WTC11 (cell line): ENCODE measurements at regions not wholly inside any gene's neighbourhood (a gene's known extent, or its start where the extent isn't known, plus 50 kb on each side); places are given as distances from the start of the nearest gene placed in this dataset.

ENCODE experiments used
- ATAC-seq: fragments of 200-7000 bp; cut with Tn5 transposase; 2 replicates; pipeline ENCODE4 v1.10.0; 2021; ENCODE audit warnings: mild to moderate bottlenecking, moderate library complexity
- CTCF ChIA-PET: fragments of 300-600 bp; sonication (Branson Sonifier 250); formaldehyde crosslinking; loops from one replicate; lab custom pipeline; 2021; ENCODE audit warnings: antibody characterized with exemption; lab: Charles Lee
- POLR2A ChIA-PET: fragments of 350-600 bp; sonication (Branson Sonifier 250); formaldehyde crosslinking; loops from one replicate; lab custom pipeline; 2021; ENCODE audit warnings: antibody characterized with exemption; lab: Charles Lee
- DNase-seq: peaks from one replicate; pipeline ENCODE4 v3.0.0; 2021; ENCODE audit warnings: low spot score
- H3K27ac Mint-ChIP-seq: 2 replicates; pipeline ENCODE4 v1.8.0; 2021; ENCODE audit warnings: mixed read lengths
- H3K27me3 Mint-ChIP-seq: 2 replicates; pipeline ENCODE4 v1.8.0; 2021; ENCODE audit warnings: low read depth, mild to moderate bottlenecking, moderate library complexity, mixed read lengths
- H3K36me3 Mint-ChIP-seq: 2 replicates; pipeline ENCODE4 v1.8.0; 2021; ENCODE audit warnings: mixed read lengths
- H3K4me1 Mint-ChIP-seq: 2 replicates; pipeline ENCODE4 v1.8.0; 2022; ENCODE audit warnings: mixed read lengths
- H3K4me3 Mint-ChIP-seq: 2 replicates; pipeline ENCODE4 v1.8.0; 2021; ENCODE audit warnings: mild to moderate bottlenecking, moderate library complexity, mixed read lengths
- H3K9me3 Mint-ChIP-seq: 2 replicates; pipeline ENCODE4 v1.8.0; 2021; ENCODE audit warnings: mixed read lengths
- CREB1 ChIP-seq: sonication (generic); formaldehyde crosslinking; IDR thresholded peaks from 2 replicates; pipeline ENCODE4 v1.8.0; 2023; ENCODE audit warnings: mild to moderate bottlenecking, missing genetic modification reagents
- CREM ChIP-seq: sonication (generic); formaldehyde crosslinking; IDR thresholded peaks from 2 replicates; pipeline ENCODE4 v1.8.1; 2022; ENCODE audit warnings: mild to moderate bottlenecking, missing genetic modification reagents, moderate library complexity
- ESRRA ChIP-seq: sonication (generic); formaldehyde crosslinking; IDR thresholded peaks from 2 replicates; pipeline ENCODE4 v1.8.1; 2022; ENCODE audit warnings: mild to moderate bottlenecking, missing genetic modification reagents, borderline replicate concordance
- FOXJ3 ChIP-seq: sonication (generic); formaldehyde crosslinking; IDR thresholded peaks from 2 replicates; pipeline ENCODE4 v1.9.0; 2021; ENCODE audit warnings: missing genetic modification reagents, mild to moderate bottlenecking, borderline replicate concordance
- FOXP1 ChIP-seq: sonication (generic); formaldehyde crosslinking; IDR thresholded peaks from 2 replicates; pipeline ENCODE4 v1.8.0; 2022; ENCODE audit warnings: missing genetic modification reagents, mild to moderate bottlenecking, moderate library complexity, borderline replicate concordance
- HMGA2 ChIP-seq: fragments of 250-450 bp; sonication (Bioruptor Pico); IDR thresholded peaks from 2 replicates; pipeline ENCODE4 v1.4.0; 2021; ENCODE audit warnings: mild to moderate bottlenecking, moderate library complexity
- NR1H2 ChIP-seq: sonication (generic); formaldehyde crosslinking; IDR thresholded peaks from 2 replicates; pipeline ENCODE4 v1.9.0; 2021; ENCODE audit warnings: mild to moderate bottlenecking, moderate library complexity, missing genetic modification reagents
- NR3C1 ChIP-seq: sonication (generic); formaldehyde crosslinking; conservative IDR thresholded peaks from 2 replicates; pipeline ENCODE4 v1.8.1; 2023; ENCODE audit warnings: low read depth, mild to moderate bottlenecking, missing genetic modification reagents
- SOX15 ChIP-seq: fragments of 250-450 bp; sonication (Bioruptor Pico); IDR thresholded peaks from 2 replicates; pipeline ENCODE4 v1.9.0; 2021; ENCODE audit warnings: mild to moderate bottlenecking
- TEAD4 ChIP-seq: sonication (generic); formaldehyde crosslinking; IDR thresholded peaks from 2 replicates; pipeline ENCODE4 v1.8.0; 2022; ENCODE audit warnings: mild to moderate bottlenecking, missing genetic modification reagents
- TP53 ChIP-seq: sonication (generic); formaldehyde crosslinking; IDR thresholded peaks from 2 replicates; pipeline ENCODE4 v1.8.1; 2023; ENCODE audit warnings: mild to moderate bottlenecking, missing genetic modification reagents
- ZBTB21 ChIP-seq: sonication (generic); formaldehyde crosslinking; IDR thresholded peaks from 2 replicates; pipeline ENCODE4 v1.8.1; 2023; ENCODE audit warnings: mild to moderate bottlenecking, missing genetic modification reagents, borderline replicate concordance
- ZNF232 ChIP-seq: sonication (generic); formaldehyde crosslinking; IDR thresholded peaks from 2 replicates; pipeline ENCODE4 v1.8.0; 2022; ENCODE audit warnings: mild to moderate bottlenecking, missing genetic modification reagents
- ZNF317 ChIP-seq: sonication (generic); formaldehyde crosslinking; IDR thresholded peaks from 2 replicates; pipeline ENCODE4 v1.8.1; 2023; ENCODE audit warnings: low read depth, mild to moderate bottlenecking, moderate library complexity, missing genetic modification reagents, borderline replicate concordance
- TF ChIP-seq, protein P1 (sequence below): fragments of 200-600 bp; IDR thresholded peaks from 2 replicates; pipeline ENCODE4 v1.8.0; 2022; ENCODE audit warnings: antibody characterized with exemption
- TF ChIP-seq, protein P2 (sequence below): sonication (generic); formaldehyde crosslinking; IDR thresholded peaks from 2 replicates; pipeline ENCODE4 v1.8.0; 2022; ENCODE audit warnings: missing genetic modification reagents
- TF ChIP-seq, protein P3 (sequence below): fragments of 250-450 bp; sonication (Bioruptor Pico); IDR thresholded peaks from 2 replicates; pipeline ENCODE4 v1.9.0; 2021; ENCODE audit warnings: mild to moderate bottlenecking
- TF ChIP-seq, protein P4 (sequence below): fragments of 250-450 bp; sonication (Bioruptor Pico); IDR thresholded peaks from 2 replicates; pipeline ENCODE4 v1.8.0; 2021; ENCODE audit warnings: mild to moderate bottlenecking
- TF ChIP-seq, protein P5 (sequence below): sonication (generic); formaldehyde crosslinking; IDR thresholded peaks from 2 replicates; pipeline ENCODE4 v1.8.1; 2023; ENCODE audit warnings: mild to moderate bottlenecking, moderate library complexity, missing genetic modification reagents
- TF ChIP-seq, protein P6 (sequence below): sonication (generic); formaldehyde crosslinking; IDR thresholded peaks from 2 replicates; pipeline ENCODE4 v1.8.1; 2023; ENCODE audit warnings: mild to moderate bottlenecking, missing genetic modification reagents, moderate library complexity

DNA sequence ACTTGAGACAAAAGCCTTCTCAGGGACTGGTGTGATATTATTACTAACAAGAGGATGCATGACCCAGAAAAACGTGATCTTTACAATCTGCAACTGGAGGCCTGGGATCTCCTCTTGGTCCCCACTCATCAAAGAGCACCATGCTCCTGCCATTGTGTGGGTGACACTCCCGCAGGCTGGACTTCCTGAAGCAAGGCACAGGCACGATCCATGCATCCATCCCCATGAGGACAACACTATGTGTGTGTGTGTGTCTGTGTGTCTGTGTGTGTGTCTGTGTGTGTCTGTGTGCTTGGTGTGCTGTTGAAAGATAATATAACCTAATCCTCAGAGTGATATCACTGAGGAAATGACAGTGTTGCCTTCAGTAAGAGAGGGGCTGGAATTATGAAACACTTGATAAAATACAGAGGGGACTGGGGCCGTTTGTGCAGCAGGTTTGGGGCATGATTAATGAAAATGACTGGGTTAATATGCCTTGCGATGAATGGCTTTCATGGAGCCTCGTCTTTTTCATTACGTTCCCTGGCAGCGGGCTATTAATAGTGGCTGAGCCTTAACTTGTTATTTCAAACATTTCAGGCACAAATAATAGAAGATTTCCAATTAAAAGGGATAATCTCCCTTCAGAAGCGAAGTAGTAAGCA is 180.8 kb upstream of the TCERG1L start:
- Mint-ChIP-seq H3K27me3 (peaks cover 13% of the 10 kb centered on the region), H3K4me1 (no peaks in the 10 kb centered on the region), H3K36me3 (peaks cover 72% of the 10 kb centered on the region), H3K27ac (no peak overlapping the region), H3K9me3 (peaks cover 82% of the 10 kb centered on the region), H3K4me3 (no peak overlapping the region)
- POLR2A ChIA-PET, result no interaction called here
- ATAC-seq, result no peak
- DNase-seq, result no peak
- TF ChIP-seq SOX15 (CRISPR knock-in tag) (no peak), TP53 (CRISPR knock-in tag) (no peak), FOXJ3 (CRISPR knock-in tag) (no peak), ZNF317 (CRISPR knock-in tag) (no peak), TEAD4 (CRISPR knock-in tag) (no peak), CREM (CRISPR knock-in tag) (no peak), ZBTB21 (CRISPR knock-in tag) (no peak), ZNF232 (no peak), ESRRA (no peak), NR3C1 (CRISPR knock-in tag) (no peak), HMGA2 (CRISPR knock-in tag) (no peak), CREB1 (CRISPR knock-in tag) (no peak)
- TF ChIP-seq, protein P1, sequence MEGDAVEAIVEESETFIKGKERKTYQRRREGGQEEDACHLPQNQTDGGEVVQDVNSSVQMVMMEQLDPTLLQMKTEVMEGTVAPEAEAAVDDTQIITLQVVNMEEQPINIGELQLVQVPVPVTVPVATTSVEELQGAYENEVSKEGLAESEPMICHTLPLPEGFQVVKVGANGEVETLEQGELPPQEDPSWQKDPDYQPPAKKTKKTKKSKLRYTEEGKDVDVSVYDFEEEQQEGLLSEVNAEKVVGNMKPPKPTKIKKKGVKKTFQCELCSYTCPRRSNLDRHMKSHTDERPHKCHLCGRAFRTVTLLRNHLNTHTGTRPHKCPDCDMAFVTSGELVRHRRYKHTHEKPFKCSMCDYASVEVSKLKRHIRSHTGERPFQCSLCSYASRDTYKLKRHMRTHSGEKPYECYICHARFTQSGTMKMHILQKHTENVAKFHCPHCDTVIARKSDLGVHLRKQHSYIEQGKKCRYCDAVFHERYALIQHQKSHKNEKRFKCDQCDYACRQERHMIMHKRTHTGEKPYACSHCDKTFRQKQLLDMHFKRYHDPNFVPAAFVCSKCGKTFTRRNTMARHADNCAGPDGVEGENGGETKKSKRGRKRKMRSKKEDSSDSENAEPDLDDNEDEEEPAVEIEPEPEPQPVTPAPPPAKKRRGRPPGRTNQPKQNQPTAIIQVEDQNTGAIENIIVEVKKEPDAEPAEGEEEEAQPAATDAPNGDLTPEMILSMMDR, result no peak
- TF ChIP-seq, protein P2, sequence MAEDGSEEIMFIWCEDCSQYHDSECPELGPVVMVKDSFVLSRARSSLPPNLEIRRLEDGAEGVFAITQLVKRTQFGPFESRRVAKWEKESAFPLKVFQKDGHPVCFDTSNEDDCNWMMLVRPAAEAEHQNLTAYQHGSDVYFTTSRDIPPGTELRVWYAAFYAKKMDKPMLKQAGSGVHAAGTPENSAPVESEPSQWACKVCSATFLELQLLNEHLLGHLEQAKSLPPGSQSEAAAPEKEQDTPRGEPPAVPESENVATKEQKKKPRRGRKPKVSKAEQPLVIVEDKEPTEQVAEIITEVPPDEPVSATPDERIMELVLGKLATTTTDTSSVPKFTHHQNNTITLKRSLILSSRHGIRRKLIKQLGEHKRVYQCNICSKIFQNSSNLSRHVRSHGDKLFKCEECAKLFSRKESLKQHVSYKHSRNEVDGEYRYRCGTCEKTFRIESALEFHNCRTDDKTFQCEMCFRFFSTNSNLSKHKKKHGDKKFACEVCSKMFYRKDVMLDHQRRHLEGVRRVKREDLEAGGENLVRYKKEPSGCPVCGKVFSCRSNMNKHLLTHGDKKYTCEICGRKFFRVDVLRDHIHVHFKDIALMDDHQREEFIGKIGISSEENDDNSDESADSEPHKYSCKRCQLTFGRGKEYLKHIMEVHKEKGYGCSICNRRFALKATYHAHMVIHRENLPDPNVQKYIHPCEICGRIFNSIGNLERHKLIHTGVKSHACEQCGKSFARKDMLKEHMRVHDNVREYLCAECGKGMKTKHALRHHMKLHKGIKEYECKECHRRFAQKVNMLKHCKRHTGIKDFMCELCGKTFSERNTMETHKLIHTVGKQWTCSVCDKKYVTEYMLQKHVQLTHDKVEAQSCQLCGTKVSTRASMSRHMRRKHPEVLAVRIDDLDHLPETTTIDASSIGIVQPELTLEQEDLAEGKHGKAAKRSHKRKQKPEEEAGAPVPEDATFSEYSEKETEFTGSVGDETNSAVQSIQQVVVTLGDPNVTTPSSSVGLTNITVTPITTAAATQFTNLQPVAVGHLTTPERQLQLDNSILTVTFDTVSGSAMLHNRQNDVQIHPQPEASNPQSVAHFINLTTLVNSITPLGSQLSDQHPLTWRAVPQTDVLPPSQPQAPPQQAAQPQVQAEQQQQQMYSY, result no peak
- TF ChIP-seq, protein P3, sequence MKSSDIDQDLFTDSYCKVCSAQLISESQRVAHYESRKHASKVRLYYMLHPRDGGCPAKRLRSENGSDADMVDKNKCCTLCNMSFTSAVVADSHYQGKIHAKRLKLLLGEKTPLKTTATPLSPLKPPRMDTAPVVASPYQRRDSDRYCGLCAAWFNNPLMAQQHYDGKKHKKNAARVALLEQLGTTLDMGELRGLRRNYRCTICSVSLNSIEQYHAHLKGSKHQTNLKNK, result no peak
- TF ChIP-seq, protein P4, sequence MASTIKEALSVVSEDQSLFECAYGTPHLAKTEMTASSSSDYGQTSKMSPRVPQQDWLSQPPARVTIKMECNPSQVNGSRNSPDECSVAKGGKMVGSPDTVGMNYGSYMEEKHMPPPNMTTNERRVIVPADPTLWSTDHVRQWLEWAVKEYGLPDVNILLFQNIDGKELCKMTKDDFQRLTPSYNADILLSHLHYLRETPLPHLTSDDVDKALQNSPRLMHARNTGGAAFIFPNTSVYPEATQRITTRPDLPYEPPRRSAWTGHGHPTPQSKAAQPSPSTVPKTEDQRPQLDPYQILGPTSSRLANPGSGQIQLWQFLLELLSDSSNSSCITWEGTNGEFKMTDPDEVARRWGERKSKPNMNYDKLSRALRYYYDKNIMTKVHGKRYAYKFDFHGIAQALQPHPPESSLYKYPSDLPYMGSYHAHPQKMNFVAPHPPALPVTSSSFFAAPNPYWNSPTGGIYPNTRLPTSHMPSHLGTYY (CRISPR knock-in tag), result no peak
- TF ChIP-seq, protein P5, sequence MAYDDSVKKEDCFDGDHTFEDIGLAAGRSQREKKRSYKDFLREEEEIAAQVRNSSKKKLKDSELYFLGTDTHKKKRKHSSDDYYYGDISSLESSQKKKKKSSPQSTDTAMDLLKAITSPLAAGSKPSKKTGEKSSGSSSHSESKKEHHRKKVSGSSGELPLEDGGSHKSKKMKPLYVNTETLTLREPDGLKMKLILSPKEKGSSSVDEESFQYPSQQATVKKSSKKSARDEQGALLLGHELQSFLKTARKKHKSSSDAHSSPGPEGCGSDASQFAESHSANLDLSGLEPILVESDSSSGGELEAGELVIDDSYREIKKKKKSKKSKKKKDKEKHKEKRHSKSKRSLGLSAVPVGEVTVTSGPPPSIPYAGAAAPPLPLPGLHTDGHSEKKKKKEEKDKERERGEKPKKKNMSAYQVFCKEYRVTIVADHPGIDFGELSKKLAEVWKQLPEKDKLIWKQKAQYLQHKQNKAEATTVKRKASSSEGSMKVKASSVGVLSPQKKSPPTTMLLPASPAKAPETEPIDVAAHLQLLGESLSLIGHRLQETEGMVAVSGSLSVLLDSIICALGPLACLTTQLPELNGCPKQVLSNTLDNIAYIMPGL (CRISPR knock-in tag), result no peak
- CTCF ChIA-PET, result no interaction called here

DNA sequence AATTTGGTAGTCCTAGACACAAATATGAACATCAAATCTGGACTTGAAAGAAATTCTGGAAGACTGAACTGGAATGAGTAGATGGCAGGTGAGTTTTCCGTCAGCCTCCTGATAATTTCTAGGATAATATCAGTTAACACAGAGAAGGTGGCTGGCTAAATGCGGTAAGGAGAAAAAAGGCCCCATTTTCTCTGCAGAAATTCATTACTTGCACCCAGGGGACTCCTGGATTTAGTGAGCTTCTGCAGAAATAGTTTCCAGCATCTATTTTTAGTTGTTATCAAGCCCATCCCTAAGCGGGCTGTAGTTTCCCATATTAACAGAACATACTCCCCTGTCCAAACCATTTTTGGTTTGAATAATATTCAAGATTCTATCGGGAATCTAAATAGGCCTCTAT is 181.9 kb upstream of the TCERG1L start:
- POLR2A ChIA-PET, result no interaction called here
- CTCF ChIA-PET, result no interaction called here
- no peak overlapping the region for H3K27ac Mint-ChIP-seq
- TF ChIP-seq FOXP1 (CRISPR knock-in tag) (no peak), NR1H2 (CRISPR knock-in tag) (no peak), TP53 (CRISPR knock-in tag) (no peak)
- TF ChIP-seq, protein P6, sequence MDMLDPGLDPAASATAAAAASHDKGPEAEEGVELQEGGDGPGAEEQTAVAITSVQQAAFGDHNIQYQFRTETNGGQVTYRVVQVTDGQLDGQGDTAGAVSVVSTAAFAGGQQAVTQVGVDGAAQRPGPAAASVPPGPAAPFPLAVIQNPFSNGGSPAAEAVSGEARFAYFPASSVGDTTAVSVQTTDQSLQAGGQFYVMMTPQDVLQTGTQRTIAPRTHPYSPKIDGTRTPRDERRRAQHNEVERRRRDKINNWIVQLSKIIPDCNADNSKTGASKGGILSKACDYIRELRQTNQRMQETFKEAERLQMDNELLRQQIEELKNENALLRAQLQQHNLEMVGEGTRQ (CRISPR knock-in tag), result no peak
- H3K27me3 Mint-ChIP-seq, result peaks cover 15% of the 10 kb centered on the region
- no peak overlapping the region for H3K4me3 Mint-ChIP-seq
- ATAC-seq, result no peak
- no peak for DNase-seq
- peaks cover 74% of the 10 kb centered on the region for H3K36me3 Mint-ChIP-seq
- peaks cover 82% of the 10 kb centered on the region for H3K9me3 Mint-ChIP-seq
- no peaks in the 10 kb centered on the region for H3K4me1 Mint-ChIP-seq
